Panc1 (cell line): ENCODE measurements at regions not wholly inside any gene's neighbourhood (a gene's known extent, or its start where the extent isn't known, plus 50 kb on each side); places are given as distances from the start of the nearest gene placed in this dataset.

Experiments used
- POLR2AphosphoS5 ChIP-seq: IDR thresholded peaks from 2 replicates; pipeline ENCODE4 v1.6.1; 2012; ENCODE audit warnings: mild to moderate bottlenecking, low read depth, low read length, moderate library complexity
- TF ChIP-seq, protein P1 (sequence below): fragments of 450-650 bp; IDR thresholded peaks from 2 replicates; pipeline ENCODE4 v1.5.1; 2017; ENCODE audit warnings: mild to moderate bottlenecking

DNA sequence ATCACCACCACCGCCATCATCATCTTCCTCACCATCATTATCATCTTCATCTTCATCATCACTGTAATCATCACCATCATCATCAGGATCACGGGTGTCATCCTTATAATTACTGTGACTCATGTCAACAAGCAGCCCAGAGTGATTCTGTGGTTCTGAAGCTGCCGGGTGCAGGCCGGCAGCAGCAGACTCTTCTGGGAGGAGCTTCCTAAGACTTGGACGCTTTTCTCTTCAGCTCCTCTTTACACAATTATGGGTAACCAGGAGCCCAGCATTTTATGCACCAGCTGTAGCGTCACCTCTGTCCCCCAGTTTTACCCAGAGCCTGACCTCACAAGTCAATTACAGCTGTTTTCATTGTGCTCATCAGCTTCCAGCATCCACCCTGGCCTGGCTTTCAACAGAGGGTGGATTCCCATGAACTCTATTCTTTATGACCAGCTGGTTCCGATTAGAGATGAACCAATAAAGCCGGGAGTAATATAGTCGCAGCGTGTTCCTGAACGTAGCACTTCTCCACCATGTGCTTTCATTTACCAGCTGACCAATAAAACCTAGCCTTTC is 275.8 kb downstream of the FOXL1 start:
- TF ChIP-seq, protein P1, sequence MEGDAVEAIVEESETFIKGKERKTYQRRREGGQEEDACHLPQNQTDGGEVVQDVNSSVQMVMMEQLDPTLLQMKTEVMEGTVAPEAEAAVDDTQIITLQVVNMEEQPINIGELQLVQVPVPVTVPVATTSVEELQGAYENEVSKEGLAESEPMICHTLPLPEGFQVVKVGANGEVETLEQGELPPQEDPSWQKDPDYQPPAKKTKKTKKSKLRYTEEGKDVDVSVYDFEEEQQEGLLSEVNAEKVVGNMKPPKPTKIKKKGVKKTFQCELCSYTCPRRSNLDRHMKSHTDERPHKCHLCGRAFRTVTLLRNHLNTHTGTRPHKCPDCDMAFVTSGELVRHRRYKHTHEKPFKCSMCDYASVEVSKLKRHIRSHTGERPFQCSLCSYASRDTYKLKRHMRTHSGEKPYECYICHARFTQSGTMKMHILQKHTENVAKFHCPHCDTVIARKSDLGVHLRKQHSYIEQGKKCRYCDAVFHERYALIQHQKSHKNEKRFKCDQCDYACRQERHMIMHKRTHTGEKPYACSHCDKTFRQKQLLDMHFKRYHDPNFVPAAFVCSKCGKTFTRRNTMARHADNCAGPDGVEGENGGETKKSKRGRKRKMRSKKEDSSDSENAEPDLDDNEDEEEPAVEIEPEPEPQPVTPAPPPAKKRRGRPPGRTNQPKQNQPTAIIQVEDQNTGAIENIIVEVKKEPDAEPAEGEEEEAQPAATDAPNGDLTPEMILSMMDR = no peak
- TF ChIP-seq POLR2AphosphoS5 = no peak
